Activated CD8-positive, alpha-beta memory T cell treated with anti-CD3 and anti-CD28 coated beads, Interleukin-2, amount 50 U/mL, for 48 hours (primary cell): ENCODE measurements at regions not wholly inside any gene's neighbourhood (a gene's known extent, or its start where the extent isn't known, plus 50 kb on each side); places are given as distances from the start of the nearest gene placed in this dataset.
"Not testable (repeated sequence)": the region's sequence is repeated elsewhere in the genome, so short reads cannot be mapped to it uniquely, and the experiment has no call there.

ENCODE experiments used
- DNase-seq: peaks from one replicate; pipeline ENCODE4 v3.0.0-alpha.2; 2020

DNA sequence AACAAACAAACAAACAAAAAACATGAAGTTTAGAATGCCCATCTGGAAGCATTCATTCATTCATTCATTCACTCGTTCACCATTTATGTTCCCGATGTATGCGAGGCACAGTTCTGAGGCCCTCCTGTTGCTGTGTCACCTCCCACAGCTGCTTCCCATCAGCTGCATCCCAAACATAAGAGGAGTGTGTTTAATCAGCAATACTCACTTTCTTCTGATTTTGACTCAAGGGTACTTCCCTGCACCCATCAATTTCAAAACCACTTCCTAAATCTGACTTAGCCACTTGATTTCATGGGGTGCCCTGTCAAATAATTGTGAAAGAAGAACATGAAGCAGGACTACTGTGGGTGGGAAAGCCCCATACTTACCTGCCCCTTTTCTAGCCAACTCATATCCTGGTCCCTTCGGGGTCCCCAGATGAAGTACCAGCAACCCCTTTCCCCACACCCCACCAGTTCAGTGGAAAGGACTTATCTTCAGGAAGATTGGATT, 128.0 kb upstream of the IL12B start:
- DNase-seq, result peak; percentile 59

DNA sequence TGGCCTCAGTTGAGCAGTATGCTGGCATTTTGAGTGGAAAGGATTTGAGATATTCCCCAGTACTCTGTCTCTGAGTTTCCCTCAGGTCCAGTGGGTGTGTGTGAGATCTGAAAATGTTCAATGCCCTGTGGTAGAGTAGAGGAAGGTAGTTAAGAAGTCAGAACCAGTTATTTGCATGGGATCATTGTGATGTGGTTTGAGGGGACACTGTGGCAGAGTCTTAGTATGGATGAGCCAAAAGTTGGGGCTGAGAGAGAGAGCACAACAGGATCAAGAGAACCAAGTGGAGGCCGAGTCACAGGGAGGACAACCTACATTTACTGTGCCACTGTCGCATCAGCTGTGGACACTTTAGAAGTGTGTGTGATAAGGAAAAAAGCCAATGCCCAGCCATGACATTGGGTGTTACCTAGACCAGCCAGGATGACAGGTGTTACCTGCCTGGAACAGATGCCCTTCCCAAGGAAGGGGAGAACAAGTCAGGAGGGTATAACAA, 128.9 kb upstream of the IL12B start:
- DNase-seq, result no peak

DNA sequence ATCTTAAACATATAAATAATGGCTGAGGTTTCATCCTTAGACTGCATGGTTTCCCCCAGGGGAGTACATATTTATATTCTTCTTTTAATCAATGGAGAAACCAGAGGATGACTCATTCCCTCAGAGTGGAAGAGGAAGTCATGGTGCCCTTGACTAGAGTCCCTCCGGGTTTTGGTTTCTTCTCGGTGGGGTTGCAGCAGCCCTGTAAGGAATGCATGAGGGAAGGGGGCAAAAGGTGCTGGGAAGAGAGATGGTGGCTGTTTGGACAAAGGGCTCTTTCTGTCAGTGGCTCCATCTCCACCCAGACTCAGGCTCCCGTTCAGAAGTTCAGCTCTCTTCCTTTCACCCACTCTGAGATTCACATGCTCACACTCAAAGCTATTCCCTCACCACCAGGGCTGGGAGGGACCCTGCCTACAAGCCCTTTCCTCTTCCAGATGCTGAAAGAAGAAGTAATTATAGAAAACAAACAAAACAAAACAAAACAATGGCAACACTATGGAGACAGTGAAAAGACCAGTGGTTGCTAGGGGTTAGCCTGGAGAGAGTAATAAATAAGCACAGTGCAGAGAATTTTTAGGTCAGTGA, 129.8 kb upstream of the IL12B start:
- no peak for DNase-seq

DNA sequence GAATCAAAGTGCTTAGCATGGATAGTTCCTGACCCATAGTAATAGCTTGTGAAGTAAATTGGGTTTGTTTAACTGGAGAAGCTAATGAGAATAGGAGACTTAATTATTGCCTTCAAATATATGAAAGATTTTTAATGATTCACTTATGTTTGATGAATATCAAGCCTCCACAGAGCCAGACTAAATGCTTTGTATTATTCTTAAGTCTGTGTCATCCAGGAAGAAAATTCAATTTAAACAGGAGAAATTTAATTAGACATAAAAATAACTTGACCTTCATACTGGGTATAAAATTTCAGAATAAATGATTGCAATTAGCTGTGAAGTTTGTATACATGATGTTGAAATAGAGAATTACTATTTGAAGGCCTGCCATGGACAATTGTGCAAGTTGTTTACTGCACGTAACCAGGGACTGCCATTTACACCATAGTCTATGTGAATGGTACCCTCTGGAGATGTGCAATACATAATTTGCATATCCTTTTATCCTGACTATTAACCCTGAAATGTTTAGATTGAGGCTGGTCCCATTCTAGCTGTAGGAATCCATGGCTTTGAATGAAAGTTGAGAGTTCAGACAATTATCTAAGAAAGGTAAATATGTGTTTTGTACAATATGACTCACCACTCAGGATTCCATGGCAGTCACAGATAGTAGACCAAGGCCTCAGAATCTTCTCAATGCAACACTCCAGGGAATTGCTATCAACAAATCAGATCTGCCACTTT, 133.5 kb upstream of the IL12B start:
- no peak for DNase-seq

DNA sequence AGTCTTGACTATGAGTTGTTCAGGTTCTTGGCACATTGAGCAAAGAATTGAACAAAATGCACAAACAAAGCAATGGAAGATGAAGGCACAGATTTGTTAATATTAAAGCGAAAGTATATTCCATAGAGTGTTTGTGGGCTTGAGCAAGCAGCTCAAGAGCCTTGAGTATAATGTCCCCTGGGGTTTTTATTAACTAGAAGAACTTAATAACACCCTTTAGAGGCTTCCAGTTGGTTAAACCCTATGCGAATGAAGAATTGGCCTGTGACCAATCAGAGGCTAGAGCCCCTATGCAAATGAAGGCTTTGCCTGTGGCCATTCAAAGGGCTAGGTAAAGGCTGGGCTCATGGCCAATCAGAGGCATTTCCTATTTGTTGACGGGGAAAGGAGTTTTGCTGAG, 135.3 kb upstream of the IL12B start:
- DNase-seq, result no peak

DNA sequence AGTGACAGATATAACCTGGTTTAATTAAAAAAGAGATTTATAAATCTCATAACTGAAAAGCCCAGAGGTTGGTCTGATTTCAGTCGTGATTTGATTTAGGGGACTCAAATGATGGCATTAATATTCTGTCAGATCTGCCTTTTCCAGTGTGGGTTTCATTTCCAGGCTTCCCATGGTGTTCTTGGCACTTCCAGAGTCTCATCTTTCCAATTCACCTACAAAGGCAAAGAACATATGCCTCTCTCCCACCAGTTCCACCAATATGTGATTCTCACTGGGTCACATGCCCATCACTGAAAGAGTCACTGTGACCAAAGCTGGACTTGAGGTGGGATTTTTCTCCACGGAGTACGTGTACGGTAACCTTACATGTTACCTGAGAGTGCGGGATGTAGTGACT, 137.4 kb upstream of the IL12B start:
- no peak for DNase-seq

DNA sequence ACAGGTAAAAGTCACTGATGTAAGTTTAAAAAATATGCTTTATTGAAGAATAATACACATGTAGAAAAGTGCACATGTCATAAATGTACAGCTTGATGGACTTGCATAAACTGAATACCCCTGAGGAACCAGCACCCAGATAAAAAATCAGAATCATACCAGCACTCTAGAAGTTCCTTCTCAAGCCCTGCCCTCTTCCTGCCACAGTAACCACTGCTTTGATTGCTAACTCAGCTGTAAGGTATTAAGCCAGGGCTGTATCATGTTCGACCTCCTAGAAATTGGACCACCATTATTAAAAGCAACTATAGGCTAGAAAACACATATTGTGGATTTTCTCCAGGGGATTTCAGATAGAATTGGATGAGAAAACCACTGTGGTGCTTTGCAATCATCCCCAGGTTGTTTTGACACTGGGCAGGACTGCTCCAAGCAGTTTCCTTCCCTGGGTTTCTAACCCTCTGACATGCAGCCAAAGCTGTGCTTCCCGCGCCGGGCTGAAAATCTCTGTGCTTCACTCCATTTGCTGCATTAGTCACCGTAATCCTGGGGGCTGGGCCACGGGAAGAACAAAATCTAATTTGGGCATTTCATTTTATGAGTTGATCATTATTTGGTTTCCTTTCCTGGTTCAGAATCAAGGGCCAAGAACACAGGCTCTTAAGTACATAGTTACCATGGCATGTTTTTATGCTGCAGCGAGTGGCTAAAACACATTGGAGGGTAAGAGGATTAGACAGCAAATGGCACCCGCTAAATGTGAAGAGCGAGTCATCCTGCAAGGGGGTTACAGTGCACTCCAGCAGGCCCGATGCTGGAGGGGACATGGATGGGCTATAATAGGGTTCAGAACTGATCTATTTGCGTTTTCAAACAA, 139.4 kb upstream of the IL12B start:
- DNase-seq, result no peak

DNA sequence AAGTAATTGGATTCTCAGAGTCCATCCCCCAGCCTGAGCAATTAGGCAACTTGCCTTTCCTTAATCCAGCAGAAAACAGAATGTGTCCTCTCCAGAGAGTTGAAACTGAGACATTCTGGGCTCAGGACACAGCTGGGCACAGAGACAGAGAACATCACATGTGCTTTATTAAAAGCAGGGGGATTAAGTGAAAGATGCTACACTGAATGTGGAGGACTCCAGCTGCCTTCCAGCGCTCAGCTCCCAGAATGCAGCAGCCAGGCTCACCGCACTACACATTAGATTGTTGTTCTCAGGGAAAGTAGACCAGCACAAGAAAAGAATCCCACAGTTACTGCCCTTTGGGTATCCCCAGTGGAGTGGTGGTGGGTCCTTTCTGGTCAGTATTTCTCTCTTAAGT, 141.6 kb upstream of the IL12B start:
- no peak for DNase-seq

DNA sequence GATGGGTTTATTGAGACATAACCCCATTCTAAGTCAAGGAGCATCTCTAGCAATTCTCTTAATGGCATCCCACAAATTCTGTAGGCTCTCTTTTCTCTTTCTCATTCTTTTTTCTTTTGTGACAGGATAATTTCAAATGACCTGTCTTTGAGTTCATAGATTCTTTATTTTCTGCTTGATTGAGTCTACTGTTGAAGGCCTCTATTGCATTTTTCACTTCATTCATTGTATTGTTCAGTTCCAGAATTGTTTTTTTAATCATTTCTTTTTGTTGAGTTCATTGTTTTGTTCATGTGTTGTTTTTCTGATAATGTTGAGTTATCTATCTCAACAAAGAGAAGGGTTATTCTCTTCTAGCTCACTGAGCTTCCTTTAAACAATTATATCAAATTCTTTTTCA, 144.7 kb upstream of the IL12B start:
- DNase-seq, result no peak

DNA sequence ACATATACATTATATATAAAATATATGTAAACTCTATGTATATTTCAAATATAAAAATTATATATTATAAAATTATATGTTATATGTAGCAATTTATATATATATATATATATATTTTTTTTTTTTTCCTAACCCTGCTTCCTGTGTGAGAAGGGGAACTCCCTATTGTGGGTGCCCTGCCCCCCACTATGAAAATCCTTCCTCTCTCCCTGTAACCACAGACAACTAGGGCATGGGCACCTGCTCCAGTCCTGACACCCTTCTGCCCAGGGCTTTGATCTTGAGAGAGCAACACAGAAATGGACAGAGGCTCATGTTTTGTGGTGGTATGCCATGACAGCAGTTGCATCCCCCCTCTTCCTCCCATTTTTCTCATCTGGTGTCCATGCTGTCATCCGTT, 148.7 kb upstream of the IL12B start:
- DNase-seq, result no peak

DNA sequence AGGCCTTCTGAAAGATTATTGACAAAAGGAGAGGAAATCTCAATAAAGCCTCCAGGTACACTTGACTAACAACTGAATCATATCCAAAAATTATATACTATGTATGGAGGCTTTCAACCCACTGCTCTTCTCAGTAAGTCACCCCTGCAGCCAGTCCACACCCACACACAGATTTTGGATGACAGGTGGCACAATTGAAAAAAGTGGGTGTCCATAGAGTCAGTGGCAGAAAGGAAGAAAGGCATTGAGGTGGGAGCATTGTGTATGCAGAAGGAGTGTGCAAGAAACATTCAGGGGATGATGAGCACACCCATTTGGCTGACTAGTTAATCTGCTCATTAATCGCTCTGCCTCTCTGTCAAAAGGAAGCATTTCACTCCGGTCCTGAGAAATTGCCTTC, 150.6 kb upstream of the IL12B start:
- no peak for DNase-seq

DNA sequence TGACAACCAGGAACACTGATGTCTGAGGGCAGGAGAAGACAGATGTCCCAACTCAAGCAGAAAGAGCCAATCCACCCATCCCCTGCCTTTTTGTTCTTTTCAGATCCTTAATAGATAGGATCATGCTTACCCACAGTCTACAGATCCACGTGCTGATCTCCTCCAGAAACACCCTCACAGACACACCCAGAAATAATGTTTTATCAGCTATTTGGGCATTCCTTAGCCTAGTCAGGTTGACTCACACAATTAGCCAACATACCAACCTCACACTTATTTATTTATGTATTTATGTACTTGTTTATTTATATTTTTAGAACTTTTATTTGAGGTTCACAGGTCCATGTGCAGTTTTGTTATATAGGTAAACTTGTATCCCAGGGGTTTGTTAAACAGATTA, 151.5 kb upstream of the IL12B start:
- DNase-seq, result no peak

DNA sequence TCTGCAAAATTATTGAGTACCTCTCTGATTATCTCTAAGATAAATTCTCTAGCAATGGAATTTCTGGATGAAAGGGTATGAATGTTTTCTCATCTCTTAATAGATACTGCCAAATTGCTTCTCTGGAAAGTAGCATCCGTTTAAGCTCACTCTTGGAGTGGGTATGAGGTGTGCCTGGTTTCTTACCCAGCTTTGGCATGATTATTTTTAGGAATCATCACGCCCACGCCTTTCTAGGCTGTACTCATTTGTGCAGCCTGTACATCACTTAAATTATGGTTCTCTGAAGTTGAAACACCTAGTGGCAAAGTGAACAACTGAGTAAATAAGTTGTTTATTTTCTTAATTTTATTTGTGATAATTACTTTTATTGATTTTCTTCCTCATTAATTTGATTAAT, 156.5 kb upstream of the IL12B start:
- no peak for DNase-seq

DNA sequence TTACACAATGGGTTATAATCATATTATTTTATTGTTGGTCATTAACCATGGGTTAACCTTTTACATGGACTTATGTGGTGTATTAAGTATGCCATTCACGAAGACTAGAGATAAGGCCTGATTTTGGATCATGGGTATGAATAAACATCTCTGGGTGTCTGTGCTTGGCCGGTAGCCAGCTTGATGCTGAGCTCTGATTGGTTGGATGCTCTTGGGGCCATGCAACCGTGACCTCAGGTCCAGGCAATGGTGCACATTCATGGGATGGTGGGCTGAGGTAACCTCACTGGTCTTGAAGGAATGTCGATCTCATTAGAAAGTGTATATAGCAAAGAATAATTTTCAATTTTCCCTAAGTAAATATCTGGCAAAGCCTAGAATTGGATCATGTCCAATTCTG, 158.2 kb upstream of the IL12B start:
- DNase-seq, result no peak

DNA sequence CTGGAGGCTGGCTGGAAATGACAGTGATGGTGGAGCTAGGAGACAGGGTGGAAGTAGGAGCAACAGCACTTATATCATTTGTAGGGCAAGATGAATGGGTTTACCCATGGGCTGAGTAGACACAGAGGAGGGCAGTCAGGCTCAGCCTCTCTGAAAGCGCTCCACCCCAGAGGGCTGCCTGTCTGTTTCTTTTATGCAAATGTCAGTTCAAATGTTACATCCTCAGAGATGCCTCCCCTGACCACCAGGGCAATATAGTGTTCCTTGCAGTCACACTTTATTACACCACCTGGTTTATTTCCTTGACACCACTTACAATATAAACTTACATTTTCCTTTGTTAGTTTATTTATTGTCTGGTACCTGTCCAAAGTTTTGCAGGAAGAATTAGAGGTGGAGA, 159.5 kb upstream of the IL12B start:
- no peak for DNase-seq

DNA sequence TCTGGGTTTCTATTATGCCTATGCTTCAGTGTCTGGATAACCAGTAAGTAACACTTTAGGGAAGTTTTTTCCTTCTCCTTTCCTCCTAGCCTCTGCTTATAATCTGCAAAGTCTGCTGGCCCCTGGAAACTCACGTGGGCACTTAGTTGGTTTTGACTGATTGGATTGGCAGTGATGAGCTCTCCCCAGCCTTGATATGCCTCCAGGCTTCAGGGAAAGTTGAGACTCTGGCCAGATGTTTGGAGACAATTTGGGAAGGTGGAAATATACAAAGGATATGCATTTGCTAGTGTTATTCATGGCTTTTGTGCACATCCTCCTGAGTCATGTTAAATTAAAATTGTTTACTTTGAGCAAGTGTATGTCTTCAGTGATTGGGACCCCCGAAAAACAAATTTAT, 160.2 kb upstream of the IL12B start:
- DNase-seq, result no peak

DNA sequence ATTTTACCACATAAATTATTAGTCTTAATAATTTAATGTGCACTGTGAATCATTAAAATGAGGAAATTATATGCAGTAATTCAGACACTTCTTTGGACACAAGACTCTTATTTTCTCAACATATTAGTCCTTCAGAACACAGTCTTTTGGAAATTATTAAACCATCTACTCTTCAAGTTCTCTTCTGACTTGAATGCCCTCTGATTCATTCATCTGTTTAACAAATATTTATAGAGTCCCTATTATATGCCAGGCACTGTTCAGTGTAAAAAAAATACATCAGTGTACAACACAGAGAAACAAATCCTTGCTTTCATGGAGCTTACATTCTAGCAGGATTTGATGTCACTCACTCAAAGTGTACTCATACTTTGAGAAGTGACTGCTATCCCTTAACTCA, 163.4 kb upstream of the IL12B start:
- no peak for DNase-seq

DNA sequence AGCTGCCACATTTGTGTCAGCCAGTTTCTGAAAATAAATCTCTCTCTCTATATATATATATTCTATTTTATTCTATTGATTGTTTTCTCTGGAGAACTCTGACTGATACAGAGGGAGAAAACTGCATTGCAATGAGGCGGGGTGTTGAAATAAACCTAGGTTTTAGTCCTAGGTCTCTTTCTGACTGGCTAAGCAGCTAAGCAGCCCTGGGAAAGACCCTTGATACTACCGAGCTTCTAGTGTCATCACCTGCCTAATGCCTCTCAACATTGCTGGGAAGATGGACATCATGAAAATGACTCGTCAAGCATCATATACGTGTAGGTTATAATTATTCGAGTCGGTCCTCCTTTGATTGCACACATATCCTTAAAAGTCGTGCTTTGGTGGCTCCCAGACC, 166.5 kb upstream of the IL12B start:
- no peak for DNase-seq

DNA sequence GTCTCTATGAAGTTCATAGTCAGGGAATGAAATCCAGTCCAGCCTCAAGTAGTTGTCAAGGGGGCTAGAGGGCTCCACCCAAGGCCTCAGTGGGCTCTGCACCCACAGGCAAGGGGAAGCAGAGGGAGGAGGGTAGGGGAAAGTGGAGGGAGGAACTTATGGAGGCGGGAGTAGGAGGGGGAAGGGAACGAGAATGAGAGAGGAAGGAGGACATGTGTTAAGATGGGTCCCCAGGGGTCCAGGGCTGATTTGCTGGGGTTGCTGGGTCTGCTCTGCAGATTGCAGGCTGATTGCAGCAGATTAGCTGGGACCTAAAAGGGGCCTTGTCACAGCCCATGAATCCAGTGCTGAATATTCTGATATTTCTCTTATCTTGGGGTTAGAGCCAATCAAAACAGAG, 166.9 kb upstream of the IL12B start:
- DNase-seq, result no peak

DNA sequence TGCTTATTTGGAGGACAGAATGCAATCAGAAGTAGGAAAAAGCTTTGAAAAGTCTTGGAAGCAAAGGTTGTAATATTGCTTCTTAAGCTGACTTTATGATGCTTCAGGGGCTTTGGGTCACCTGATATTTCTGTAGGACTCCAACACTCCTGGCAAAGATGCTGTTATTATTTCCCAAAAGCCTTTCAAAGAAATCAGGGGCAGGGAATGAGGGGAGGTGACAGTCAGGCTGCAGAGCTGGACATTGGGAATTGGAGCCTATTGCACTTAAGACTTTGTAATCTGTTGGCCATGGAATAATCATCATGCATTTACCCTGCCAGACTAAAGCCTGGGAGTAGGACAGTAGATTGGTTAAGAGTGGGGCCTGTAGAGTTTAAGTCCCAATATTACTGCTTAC, 168.3 kb upstream of the IL12B start:
- DNase-seq, result no peak

DNA sequence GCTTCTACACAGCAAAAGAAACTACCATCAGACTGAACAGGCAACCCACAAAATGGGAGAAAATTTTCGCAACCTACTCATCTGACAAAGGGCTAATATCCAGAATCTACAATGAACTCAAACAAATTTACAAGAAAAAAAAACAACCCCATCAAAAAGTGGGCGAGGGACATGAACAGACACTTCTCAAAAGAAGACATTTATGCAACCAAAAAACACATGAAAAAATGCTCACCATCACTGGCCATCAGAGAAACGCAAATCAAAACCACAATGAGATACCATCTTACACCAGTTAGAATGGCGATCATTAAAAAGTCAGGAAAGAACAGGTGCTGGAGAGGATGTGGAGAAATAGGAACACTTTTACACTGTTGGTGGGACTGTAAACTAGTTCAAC, 171.8 kb upstream of the IL12B start:
- not testable (repeated sequence) for DNase-seq

DNA sequence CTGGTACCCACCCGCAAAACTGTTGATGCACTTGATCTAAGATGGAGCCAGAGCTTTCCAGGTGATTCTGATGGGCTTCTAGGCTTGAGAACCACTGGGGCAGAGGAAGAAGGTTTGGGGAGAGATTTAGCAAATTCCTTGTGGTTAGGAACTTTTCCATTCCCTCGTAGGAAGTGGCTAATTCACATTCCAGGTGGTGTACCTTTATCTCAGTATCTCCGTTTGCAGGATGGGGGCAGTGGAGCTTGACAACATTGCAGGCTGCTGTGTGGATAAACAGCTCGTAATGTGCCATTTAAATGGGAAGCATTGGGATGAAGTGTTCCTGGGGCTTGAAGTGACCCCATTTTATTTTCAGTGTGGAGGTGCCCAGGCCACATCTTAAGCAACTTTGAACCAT, 172.9 kb upstream of the IL12B start:
- no peak for DNase-seq

DNA sequence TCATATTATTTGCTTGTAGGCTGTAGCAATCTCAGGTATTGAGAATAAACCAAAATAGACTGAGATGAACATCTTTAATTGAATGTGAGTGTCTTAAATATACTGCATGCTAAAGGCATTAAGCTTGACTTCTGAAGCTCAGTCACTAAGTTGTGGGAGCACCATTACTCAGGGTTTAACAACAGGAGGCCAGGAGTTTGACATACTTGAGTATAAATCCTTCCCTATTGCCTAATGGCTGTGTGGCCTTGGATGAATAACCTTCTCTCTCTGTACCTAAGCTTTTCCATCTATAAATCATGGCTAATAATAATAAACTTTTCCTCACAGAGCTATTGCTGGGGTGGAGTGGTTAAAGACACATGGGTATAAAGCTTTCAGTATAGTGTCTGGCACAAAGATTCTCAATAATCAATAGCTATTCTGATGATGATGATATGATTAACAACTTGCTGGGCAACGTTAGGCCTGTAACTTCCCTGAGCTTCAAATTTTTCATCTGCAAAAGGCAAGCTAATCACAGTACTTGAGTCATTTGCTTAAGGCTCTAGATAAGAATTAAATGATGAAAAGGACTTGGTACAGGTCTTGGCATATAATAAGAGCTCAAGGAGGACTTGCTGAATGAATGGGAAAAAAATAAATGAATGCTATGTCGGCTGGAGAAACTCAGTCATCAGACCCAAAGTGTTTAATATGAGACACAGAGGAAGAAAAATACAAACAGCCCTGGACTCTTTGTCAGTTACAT, 174.0 kb upstream of the IL12B start:
- no peak for DNase-seq
